ENCODE measurements at regions not wholly inside any gene's neighbourhood (a gene's known extent, or its start where the extent isn't known, plus 50 kb on each side); places are given as distances from the start of the nearest gene placed in this dataset.

GRCh38 chr17:70345061-70345460 lies 175.7 kb downstream of the KCNJ2 start:
- Histone ChIP-seq H3K36me3 (ENCODE audit: control insufficient read depth, insufficient read depth, low read length) (no peaks in the 10 kb centered on the region), H3K27ac (ENCODE audit: low read depth, low read length) (no peak overlapping the region), H3K27me3 (ENCODE audit: control insufficient read depth, insufficient read depth, low read length) (peaks cover 2% of the 10 kb centered on the region; the same call in 1 of the 2 replicates), H3K4me3 (ENCODE audit: low read depth, low read length) (no peak overlapping the region), H3K4me1 (ENCODE audit: control insufficient read depth, insufficient read depth, low read length) (peaks cover 10% of the 10 kb centered on the region; the same call in 1 of the 2 replicates), H3K9me3 (ENCODE audit: control insufficient read depth, insufficient read depth, low read length) (no peaks in the 10 kb centered on the region), H3K9ac (ENCODE audit: low read depth, low read length) (no peak overlapping the region)

- H3K9ac ChIP-seq (ENCODE audit: low read depth, low read length): no peak overlapping the region
- H3K27ac ChIP-seq (ENCODE audit: low read depth, low read length): no peak overlapping the region
- no peaks in the 10 kb centered on the region for H3K27me3 ChIP-seq (ENCODE audit: control insufficient read depth, insufficient read depth, low read length)
- no peaks in the 10 kb centered on the region for H3K36me3 ChIP-seq (ENCODE audit: control insufficient read depth, insufficient read depth, low read length)
- no peaks in the 10 kb centered on the region for H3K9me3 ChIP-seq (ENCODE audit: control insufficient read depth, insufficient read depth, low read length)
- peaks cover 6% of the 10 kb centered on the region; the same call in 1 of the 2 replicates for H3K4me1 ChIP-seq (ENCODE audit: control insufficient read depth, insufficient read depth, low read length)
- no peak overlapping the region for H3K4me3 ChIP-seq (ENCODE audit: low read depth, low read length)
Measured at GRCh38 chr17:70352834-70353233, 183.5 kb downstream of the KCNJ2 start.

GRCh38 chr17:70353408-70354092 lies 184.2 kb downstream of the KCNJ2 start:
- Histone ChIP-seq H3K9ac (ENCODE audit: low read depth, low read length) (no peak overlapping the region), H3K36me3 (ENCODE audit: control insufficient read depth, insufficient read depth, low read length) (no peaks in the 10 kb centered on the region), H3K9me3 (ENCODE audit: control insufficient read depth, insufficient read depth, low read length) (no peaks in the 10 kb centered on the region), H3K27ac (ENCODE audit: low read depth, low read length) (no peak overlapping the region), H3K4me3 (ENCODE audit: low read depth, low read length) (no peak overlapping the region), H3K27me3 (ENCODE audit: control insufficient read depth, insufficient read depth, low read length) (no peaks in the 10 kb centered on the region), H3K4me1 (ENCODE audit: control insufficient read depth, insufficient read depth, low read length) (peaks cover 6% of the 10 kb centered on the region; the same call in 1 of the 2 replicates)

- no peak overlapping the region for H3K4me3 ChIP-seq (ENCODE audit: low read depth, low read length)
- no peaks in the 10 kb centered on the region for H3K27me3 ChIP-seq (ENCODE audit: control insufficient read depth, insufficient read depth, low read length)
- H3K27ac ChIP-seq (ENCODE audit: low read depth, low read length): no peak overlapping the region
- H3K9ac ChIP-seq (ENCODE audit: low read depth, low read length): no peak overlapping the region
- H3K4me1 ChIP-seq (ENCODE audit: control insufficient read depth, insufficient read depth, low read length): peaks cover 6% of the 10 kb centered on the region; the same call in 1 of the 2 replicates
- H3K9me3 ChIP-seq (ENCODE audit: control insufficient read depth, insufficient read depth, low read length): no peaks in the 10 kb centered on the region
- H3K36me3 ChIP-seq (ENCODE audit: control insufficient read depth, insufficient read depth, low read length): no peaks in the 10 kb centered on the region
Measured at GRCh38 chr17:70355185-70355584, 185.9 kb downstream of the KCNJ2 start.

- Histone ChIP-seq H3K27ac (ENCODE audit: low read depth, low read length) (no peak overlapping the region), H3K36me3 (ENCODE audit: control insufficient read depth, insufficient read depth, low read length) (no peaks in the 10 kb centered on the region), H3K4me3 (ENCODE audit: low read depth, low read length) (no peak overlapping the region), H3K9ac (ENCODE audit: low read depth, low read length) (no peak overlapping the region), H3K27me3 (ENCODE audit: control insufficient read depth, insufficient read depth, low read length) (no peaks in the 10 kb centered on the region), H3K9me3 (ENCODE audit: control insufficient read depth, insufficient read depth, low read length) (no peaks in the 10 kb centered on the region), H3K4me1 (ENCODE audit: control insufficient read depth, insufficient read depth, low read length) (peaks cover 6% of the 10 kb centered on the region; the same call in 1 of the 2 replicates)
Measured at GRCh38 chr17:70357190-70357589, 187.9 kb downstream of the KCNJ2 start.

DNA sequence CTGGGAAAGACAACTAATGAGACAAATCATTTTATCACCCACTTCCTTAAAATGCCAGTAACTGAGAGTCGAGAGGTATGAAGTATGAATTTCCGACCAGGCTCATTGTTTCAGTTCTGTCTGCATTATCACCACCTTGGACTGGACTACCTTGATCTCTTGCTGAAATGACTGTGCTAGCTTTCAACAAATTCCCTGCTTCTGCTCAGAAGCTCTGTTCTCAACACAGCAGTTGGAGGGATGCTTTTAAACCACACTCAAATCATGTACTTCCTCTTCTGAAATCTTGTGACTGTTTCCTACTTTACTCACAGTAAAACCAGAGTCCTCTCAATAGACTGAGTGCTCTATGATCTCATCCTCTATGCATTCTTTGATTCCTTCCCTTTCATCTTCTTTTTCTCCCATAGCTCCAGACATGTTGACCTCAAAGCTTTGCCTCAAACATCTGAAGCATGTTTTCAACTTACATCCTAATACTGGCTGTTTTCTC lies 195.8 kb downstream of the KCNJ2 start:
- H3K4me3 ChIP-seq (ENCODE audit: low read depth, low read length): no peak overlapping the region
- H3K9ac ChIP-seq (ENCODE audit: low read depth, low read length): no peak overlapping the region
- no peaks in the 10 kb centered on the region for H3K27me3 ChIP-seq (ENCODE audit: control insufficient read depth, insufficient read depth, low read length)
- peaks cover 22% of the 10 kb centered on the region for H3K4me1 ChIP-seq (ENCODE audit: control insufficient read depth, insufficient read depth, low read length)
- H3K36me3 ChIP-seq (ENCODE audit: control insufficient read depth, insufficient read depth, low read length): no peaks in the 10 kb centered on the region
- H3K9me3 ChIP-seq (ENCODE audit: control insufficient read depth, insufficient read depth, low read length): no peaks in the 10 kb centered on the region
- H3K27ac ChIP-seq (ENCODE audit: low read depth, low read length): no peak overlapping the region

DNA sequence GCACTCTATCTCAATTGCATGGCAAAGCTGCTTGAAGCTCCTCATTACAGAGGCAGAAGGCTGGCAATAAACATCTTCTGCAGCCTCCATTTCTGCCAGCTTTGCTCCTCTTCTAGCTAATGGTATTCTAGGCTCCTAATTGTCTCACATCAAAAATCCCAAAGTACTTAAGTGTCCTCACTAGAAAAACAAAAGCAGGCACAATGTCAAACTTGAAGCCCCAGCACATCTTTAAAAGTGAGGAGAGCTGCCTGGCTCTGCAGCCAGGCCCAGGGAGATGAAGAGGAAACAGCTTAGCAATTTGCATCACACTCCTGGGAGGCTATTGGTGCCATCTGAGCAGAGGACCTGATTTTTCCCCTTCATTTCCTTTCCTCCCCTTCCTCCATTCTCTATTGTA lies 197.1 kb downstream of the KCNJ2 start:
- Histone ChIP-seq H3K36me3 (ENCODE audit: control insufficient read depth, insufficient read depth, low read length) (no peaks in the 10 kb centered on the region), H3K4me1 (ENCODE audit: control insufficient read depth, insufficient read depth, low read length) (peaks cover 22% of the 10 kb centered on the region), H3K27ac (ENCODE audit: low read depth, low read length) (peak overlapping the region; percentile 20), H3K4me3 (ENCODE audit: low read depth, low read length) (no peak overlapping the region), H3K9me3 (ENCODE audit: control insufficient read depth, insufficient read depth, low read length) (no peaks in the 10 kb centered on the region), H3K27me3 (ENCODE audit: control insufficient read depth, insufficient read depth, low read length) (no peaks in the 10 kb centered on the region), H3K9ac (ENCODE audit: low read depth, low read length) (no peak overlapping the region)

DNA sequence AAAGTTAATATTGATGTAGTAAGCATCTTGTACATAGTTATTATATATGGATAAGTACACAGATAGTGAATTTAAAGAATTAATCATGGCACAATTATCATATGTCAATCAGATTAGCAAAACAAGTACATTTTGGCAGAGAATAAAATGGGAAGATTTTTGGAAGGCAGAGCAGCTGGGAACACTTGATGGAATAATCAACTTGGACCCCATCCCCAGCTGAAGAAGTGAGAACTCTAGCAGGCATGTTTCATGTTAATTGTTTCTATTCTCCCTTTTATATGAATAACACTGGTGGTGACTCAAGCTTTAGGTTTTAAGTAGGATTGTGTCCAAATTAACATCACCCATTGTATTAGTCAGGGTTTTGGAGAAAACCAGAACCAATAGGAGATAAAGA lies 198.7 kb downstream of the KCNJ2 start:
- Histone ChIP-seq H3K27me3 (ENCODE audit: control insufficient read depth, insufficient read depth, low read length) (no peaks in the 10 kb centered on the region), H3K4me3 (ENCODE audit: low read depth, low read length) (no peak overlapping the region), H3K9me3 (ENCODE audit: control insufficient read depth, insufficient read depth, low read length) (no peaks in the 10 kb centered on the region), H3K36me3 (ENCODE audit: control insufficient read depth, insufficient read depth, low read length) (no peaks in the 10 kb centered on the region), H3K4me1 (ENCODE audit: control insufficient read depth, insufficient read depth, low read length) (peaks cover 22% of the 10 kb centered on the region), H3K27ac (ENCODE audit: low read depth, low read length) (no peak overlapping the region), H3K9ac (ENCODE audit: low read depth, low read length) (no peak overlapping the region)

- Histone ChIP-seq H3K27ac (ENCODE audit: low read depth, low read length) (no peak overlapping the region), H3K9ac (ENCODE audit: low read depth, low read length) (no peak overlapping the region), H3K9me3 (ENCODE audit: control insufficient read depth, insufficient read depth, low read length) (no peaks in the 10 kb centered on the region), H3K36me3 (ENCODE audit: control insufficient read depth, insufficient read depth, low read length) (no peaks in the 10 kb centered on the region), H3K4me3 (ENCODE audit: low read depth, low read length) (no peak overlapping the region), H3K4me1 (ENCODE audit: control insufficient read depth, insufficient read depth, low read length) (peaks cover 22% of the 10 kb centered on the region), H3K27me3 (ENCODE audit: control insufficient read depth, insufficient read depth, low read length) (no peaks in the 10 kb centered on the region)
Measured at GRCh38 chr17:70369391-70369790, 200.1 kb downstream of the KCNJ2 start.

DNA sequence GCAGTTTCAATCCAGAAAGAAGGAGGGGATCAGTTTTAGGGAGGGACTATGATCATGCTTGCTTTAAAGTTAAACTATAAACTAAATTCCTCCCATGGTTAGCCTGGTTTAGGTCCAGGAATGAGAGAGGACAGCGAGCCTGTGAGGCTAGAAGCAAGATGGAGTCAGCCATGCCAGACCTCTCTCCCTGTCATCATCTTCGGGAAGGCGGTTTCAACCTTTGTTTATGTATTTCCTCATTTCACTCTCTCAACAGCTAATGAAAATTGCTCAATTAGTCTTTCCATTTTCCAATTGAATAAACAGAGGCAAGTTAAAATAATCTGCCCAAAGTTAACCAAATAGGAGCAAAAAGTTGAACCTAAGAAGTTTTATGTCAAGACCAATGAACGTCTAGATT lies 201.5 kb downstream of the KCNJ2 start:
- Histone ChIP-seq H3K27me3 (ENCODE audit: control insufficient read depth, insufficient read depth, low read length) (no peaks in the 10 kb centered on the region), H3K4me3 (ENCODE audit: low read depth, low read length) (no peak overlapping the region), H3K9me3 (ENCODE audit: control insufficient read depth, insufficient read depth, low read length) (no peaks in the 10 kb centered on the region), H3K9ac (ENCODE audit: low read depth, low read length) (no peak overlapping the region), H3K27ac (ENCODE audit: low read depth, low read length) (no peak overlapping the region), H3K36me3 (ENCODE audit: control insufficient read depth, insufficient read depth, low read length) (no peaks in the 10 kb centered on the region), H3K4me1 (ENCODE audit: control insufficient read depth, insufficient read depth, low read length) (peaks cover 19% of the 10 kb centered on the region)

GRCh38 chr17:70373369-70373768 lies 204.0 kb downstream of the KCNJ2 start:
- H3K27me3 ChIP-seq (ENCODE audit: control insufficient read depth, insufficient read depth, low read length): no peaks in the 10 kb centered on the region
- H3K27ac ChIP-seq (ENCODE audit: low read depth, low read length): no peak overlapping the region
- no peak overlapping the region for H3K4me3 ChIP-seq (ENCODE audit: low read depth, low read length)
- peaks cover 8% of the 10 kb centered on the region; the same call in 1 of the 2 replicates for H3K4me1 ChIP-seq (ENCODE audit: control insufficient read depth, insufficient read depth, low read length)
- no peaks in the 10 kb centered on the region for H3K9me3 ChIP-seq (ENCODE audit: control insufficient read depth, insufficient read depth, low read length)
- H3K36me3 ChIP-seq (ENCODE audit: control insufficient read depth, insufficient read depth, low read length): no peaks in the 10 kb centered on the region
- H3K9ac ChIP-seq (ENCODE audit: low read depth, low read length): no peak overlapping the region

Measured in HUES48 (cell line).